HG03175 (cell line): ENCODE measurements at regions not wholly inside any gene's neighbourhood (a gene's known extent, or its start where the extent isn't known, plus 50 kb on each side); places are given as distances from the start of the nearest gene placed in this dataset.
A peak's percentile ranks its signal among the peaks of the same experiment; 100 is the strongest.
"Not testable (repeated sequence)": the region's sequence is repeated elsewhere in the genome, so short reads cannot be mapped to it uniquely, and the experiment has no call there.

ENCODE experiments used
- ATAC-seq: cut with Tn5 transposase; IDR thresholded peaks from one replicate; pipeline ENCODE4 v1.9.1; 2021; ENCODE audit warnings: mild to moderate bottlenecking, moderate library complexity; ENCODE audit not compliant: unreplicated experiment

DNA sequence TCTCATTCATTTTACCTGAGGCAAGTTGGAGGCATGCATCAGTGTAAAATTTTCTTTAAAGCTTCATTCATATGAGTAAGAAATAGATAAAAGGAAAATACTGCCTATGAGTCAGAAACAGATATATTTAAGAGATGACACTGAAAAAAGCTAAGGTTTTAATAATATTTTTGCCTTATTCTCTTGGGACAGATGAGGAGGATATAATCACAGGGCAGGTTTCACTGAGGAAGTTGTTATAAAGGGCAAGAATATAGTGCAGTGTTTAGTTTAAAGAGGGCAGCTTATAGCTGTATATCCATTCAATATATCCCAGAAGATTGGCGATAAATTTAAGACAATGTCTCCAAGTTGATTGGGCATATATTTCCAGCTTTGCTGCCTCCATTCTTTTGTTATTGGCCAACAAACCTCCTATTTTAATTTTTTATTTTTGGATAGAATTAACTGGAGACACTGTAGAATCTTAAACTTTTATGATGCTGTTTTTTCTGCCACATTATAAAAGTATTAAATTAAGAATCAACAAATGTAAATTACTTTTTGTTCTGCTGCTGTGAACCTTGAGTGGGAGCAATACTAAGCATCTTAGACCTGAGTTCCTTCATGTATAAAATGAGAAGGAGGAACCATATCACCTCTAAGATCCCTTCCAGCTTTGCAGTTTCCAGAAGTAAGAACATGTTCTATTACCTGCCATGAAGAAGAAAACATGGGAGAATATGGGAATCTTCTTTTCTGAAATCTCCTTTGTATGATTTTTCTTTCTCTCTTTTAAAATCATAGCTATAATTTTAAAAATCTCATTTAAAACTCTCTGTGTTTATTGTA lies 171.6 kb downstream of the S1PR1 start:
- peak; percentile 12 for ATAC-seq

DNA sequence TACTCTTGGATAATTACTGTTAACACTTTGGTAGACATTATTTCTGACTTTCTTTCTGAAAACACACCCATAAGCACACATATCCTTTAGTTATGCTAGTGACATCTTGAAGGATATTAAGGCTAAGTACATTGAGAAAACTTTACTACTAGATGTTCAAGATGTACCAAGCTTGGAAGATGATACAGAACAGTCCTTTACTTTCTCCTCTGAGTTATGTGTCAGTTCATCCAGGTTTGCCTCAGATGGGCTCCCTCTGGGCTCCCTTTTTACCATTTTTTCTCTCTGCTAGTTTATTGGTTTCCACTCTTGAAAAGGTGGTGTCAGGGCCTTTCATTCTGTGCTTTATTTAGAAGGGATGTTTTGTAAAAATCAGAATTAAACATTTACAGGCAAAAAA lies 172.3 kb downstream of the S1PR1 start:
- no peak for ATAC-seq

DNA sequence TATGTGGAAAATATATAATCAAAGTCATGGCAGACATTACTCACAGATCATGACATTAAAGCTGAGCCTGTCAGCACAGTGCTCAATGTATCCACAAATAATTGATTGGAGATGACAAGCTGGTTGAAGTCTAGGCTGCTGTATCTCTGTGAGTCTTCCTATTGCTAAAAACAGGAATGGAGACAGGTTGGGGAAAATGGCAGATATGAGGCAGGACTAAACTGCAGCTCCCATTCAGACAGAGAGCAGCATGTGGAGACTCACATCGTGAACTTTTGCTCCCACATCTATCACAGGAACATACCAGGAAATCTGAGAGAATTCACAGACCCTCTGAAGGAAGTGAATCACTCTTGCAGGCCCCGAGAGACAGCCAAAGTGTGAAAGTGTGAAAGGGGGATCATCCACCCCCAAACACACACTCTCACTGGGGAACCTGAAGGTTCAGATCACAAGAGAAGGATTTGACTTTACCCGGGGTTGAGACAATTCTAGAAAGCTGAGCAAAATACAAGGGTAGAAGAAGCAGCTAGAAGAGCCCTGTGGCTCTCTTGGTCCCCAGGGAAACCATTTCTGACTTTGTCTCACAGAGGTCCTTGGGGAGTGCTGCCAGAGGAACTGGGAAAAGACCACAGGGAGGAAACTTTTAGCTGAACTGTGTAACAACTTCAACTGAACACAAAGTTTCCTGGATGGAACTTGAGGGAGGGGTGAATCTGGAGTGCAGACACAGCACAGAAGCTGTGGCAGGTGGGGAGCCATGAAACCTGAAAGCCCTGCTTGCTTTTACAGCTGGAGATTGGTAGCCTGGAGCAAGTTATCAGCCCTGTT lies 173.4 kb downstream of the S1PR1 start:
- peak; percentile 46 for ATAC-seq

DNA sequence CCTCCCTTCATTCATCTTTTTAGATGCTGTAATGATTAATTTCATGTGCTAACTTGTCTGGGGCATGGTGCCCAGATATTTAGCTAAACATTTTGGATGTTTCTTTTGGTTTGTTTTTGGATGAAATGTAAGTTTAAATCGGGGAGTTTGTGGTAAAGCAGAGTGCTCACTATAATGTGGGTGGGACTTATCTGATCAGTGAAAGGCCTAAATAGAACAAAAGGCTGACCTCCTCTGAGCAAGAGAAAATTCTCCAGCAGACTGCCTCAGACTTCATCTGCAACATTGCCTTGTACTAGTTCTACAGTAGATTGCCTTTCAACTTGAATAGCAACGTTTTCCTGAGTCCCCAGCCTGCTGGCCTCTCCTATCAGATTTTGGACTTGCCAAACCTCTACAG lies 183.6 kb downstream of the S1PR1 start:
- no peak for ATAC-seq

DNA sequence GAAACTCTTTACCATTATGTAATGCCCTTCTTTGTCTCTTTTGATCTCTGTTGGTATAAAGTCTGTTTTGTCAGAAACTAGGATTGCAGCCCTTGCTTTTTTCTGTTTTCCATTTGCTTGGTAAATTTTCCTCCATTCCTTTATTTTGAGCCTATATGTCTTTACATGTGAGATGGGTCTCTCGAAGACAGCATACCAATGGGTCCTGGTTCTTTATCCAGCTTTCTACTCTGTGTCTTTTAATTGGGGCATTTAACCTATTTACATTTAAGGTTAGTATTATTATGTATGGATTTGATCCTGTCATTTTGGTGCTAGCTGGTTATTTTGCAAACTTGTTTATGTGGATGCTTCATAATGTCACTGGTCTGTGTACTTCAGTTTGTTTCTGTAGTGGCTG lies 191.3 kb downstream of the S1PR1 start:
- ATAC-seq: not testable (repeated sequence)

DNA sequence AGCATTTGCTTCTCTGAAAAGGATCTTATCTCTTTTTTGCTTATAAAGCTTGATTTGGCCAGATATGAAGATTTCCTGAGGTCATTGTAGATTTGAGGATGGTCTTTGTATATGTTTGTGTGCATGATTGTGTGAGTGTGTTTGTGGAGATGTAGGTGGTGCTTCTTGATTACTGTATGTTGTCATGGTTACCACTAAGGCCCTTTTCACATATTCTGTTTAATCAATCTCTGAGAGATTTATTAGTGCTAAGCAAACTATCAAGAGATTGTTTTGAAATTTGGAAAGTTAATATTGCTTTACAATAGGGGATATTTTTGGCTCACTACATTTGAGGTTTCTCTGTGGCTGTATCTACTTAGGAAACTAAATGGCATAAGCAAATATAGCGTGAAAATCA lies 191.7 kb downstream of the S1PR1 start:
- no peak for ATAC-seq

DNA sequence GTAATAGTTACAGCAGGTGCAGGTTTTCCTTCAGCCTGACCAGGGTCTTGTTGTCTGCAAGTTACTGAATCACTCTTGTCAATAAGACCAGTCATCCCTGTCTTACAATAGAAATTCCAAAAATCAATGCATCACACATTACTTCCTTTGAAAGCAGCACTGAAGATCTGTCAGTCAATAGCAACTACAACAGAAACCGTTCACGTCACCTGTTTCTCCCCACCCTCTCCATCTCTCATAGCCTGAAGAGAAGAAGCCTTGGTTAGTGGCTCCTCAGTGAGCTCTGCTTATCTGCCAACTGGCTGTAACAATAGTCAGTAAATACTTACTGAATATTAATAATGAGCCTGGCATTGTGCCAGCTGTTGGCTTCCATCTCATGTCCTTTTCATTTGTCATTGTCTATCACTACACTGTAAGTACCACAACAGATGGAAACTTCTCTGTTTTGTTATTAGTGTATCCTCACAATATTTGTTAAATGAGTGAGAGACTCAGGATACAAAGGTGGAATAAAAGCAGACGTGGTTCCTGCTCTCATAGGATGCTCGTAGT lies 195.2 kb downstream of the S1PR1 start:
- peak; percentile 56 for ATAC-seq

DNA sequence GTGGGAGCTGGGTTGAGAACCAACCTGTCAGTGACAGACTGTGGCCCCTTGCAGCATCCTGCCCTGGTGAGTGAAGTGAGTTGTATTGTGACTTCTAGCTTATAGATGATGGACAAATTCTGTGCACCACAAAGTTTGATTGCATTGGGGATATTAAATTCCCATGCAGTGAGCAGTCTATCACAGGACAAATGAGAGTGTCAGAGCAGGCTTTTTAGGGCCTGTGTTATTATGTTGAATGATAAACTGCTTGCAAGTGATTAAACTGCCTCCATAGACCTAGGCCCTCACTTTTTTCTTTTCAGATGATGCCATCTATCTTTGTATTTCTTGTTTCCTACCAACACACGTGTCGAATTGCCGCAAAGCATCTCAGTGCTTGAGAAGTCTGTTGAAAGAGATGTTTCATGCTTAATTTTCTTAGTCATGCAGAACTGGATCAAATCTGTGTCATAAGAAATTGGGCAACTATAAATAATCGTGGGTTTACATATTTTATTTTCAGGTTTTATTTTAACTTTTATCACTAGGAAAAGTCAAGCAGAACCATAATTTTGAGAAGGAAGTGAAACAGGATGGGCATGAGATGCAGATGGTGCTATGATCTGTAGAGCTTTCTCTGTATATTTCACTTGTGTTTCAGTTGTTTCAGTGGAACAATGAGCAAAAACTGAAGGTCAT lies 199.2 kb downstream of the S1PR1 start:
- ATAC-seq: peak; percentile 64

DNA sequence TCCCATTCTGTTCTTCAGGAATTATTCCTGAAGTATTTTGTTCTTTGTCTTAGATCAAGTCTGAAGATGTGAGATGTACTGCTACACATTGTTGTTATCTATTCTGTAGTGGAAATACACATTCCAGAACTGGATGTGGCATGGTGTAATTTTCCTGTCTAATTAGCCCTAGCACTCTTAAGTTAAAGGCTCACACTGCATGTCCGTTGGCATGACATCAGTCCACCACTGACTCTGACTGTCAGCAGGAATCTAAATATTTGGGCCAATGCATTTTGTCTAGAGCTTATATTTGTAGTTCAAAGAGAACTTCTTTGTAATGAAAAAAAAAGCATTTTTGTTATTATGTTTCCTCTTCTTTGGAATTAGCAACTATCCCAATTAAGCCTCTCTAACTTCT lies 201.0 kb downstream of the S1PR1 start:
- no peak for ATAC-seq

DNA sequence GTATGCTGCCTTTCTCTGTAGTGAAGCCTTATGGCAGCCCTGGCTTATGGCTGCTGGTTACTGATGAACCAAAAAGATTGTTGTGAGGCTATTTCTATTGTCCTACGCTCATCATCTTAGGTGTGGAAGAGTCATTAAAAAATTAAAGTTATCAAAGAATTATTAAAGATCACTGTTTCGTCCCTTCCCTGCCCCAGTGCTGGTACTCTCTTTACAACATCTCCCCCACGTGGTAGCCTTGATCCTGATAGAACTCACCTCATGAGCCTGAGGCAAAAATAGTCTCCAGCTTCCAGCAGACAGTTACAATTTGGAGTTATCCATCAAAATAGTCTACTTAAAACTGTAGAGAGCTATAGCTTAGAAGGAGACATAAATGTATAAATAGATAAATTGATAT lies 201.5 kb downstream of the S1PR1 start:
- ATAC-seq: peak; percentile 49

DNA sequence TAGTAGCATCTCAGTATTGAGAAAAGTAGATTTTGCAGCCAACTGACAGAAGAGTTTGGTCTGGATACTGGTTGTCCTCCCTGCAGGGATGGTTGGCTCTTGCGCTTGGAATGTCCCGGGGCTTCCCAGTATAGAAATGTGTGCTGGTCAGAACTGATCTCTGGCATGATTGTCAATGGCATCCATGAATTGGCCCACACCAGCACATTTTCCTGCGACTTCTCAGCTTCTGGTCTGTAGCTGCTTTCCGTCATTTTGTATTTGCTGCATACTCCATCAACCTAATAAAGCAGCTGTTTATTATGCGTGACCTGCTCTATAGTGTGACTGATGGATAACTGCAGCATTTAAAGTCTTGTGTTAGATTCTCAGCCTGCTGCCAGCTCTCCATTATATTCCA lies 203.7 kb downstream of the S1PR1 start:
- no peak for ATAC-seq

DNA sequence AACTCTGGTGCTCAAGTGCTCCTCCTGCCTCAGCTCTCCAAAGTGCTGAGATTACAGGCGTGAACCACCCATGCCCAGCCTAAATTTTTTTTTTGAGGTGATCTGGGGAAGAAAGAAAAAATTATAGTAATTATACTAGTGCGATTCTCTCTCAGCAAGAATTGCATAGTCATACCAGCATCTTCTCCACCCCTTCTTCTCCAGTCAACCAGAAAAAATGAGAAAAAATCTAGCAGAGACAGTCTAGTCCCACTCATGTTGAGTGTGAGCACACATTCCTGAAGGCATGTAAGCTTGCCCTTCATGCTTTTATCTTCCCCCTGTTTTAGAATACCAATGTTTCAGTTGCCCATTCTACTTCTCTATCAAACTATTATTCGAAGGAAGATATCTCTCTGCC lies 207.6 kb downstream of the S1PR1 start:
- peak; percentile 67 for ATAC-seq

DNA sequence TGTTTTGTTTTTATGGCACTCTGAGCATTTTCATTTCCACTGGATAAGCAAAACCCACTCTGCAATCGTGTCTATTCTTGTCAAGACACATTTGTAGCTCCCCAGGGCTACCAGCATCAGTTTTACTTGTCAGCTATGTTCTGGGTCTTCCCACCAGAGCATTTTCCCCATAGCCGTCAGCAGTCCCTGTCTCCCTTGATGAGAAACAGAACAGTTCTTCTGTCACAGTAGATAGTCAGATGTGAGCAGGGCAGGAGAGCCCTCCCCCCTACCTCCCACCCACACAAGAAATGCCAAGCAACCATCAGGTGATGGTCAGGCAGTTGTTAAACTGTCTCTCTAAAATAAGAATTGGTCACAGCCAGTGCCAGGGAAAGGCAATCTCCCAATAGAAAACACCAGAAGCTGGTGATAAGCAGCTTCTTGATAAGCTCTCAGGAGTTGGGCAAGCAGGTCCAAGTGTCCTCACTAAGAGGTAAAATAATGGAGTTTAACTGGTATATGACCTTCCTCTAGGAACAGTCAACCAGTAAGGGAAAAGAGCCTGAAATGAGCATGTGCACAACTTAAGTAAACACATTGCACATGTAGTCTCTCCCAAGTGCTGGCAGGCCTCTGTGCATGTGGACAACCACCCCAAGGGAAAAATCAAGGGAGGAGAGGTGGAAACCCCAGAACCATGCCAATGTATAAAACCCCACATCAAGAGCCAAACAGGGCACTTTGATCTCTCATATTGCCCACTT lies 208.2 kb downstream of the S1PR1 start:
- peak; percentile 24 for ATAC-seq

DNA sequence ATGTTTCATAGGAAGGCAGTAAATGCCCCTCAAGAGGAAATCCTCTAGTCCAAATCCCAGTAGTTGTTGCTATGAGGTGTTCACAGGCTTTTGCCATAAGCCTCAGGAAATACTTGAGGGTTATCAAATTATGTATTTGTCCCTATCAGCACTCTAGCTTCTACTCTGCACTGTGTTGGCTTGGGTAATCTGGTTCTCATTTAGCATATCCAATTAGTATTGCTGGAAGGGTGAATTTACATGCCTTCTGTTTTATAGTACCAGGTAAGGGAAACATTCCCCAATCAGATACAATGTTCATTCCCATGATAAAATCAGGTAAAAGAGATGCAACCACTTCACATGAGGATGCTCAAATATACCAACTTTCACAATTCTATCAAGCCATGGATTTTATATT lies 211.2 kb downstream of the S1PR1 start:
- no peak for ATAC-seq

DNA sequence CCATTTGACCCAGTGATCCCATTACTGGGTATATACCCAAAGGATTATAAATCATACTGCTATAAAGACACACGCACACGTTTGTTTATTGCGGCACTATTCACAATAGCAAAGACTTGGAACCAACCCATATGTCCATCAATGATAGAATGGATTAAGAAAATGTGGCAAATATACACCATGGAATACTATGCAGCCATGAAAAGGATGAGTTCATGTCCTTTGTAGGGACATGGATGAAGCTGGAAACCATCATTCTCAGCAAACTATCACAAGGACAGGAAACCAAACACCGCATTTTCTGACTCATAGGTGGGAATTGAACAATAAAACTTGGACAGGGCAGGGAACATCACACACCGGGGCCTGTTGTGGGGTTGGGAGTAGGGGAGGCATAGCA lies 213.9 kb downstream of the S1PR1 start:
- ATAC-seq: not testable (repeated sequence)

DNA sequence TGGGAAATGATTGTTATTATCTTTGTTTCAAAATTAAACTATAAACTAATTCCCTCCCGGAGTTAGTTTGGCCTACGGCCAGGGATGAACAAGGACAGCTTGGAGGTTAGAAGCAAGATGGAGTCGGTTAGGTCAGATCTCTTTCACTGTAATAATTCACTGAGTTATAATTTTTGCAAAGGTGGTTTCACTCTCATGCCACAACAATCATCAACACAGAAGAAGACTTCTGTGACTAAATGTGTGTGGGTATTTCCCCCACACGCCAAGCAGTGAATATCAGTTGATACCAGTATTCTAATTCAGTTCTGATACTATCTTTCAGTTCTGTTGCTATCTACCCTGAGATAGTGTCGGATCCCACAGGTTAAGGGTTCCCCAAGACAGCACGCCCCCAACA lies 215.1 kb downstream of the S1PR1 start:
- peak; percentile 69 for ATAC-seq

DNA sequence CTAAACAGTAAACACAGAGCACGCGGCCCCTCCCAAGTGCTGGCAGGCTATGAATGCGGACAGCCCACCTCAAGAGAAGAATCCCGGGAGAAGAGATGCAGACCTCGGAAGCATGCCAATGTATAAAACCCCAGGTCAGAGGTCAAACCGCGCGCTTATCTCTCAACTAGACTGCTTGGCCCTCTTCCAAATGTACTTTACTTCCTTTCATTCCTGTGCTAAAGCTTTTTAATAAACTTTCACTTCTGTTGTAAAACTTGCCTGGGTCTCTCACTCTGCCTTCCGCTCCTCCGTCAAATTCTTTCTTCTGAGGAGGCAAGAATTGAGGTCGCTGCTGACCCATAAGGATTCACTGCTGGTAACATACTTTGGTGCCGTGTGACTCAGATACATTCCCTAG lies 216.0 kb downstream of the S1PR1 start:
- no peak for ATAC-seq

DNA sequence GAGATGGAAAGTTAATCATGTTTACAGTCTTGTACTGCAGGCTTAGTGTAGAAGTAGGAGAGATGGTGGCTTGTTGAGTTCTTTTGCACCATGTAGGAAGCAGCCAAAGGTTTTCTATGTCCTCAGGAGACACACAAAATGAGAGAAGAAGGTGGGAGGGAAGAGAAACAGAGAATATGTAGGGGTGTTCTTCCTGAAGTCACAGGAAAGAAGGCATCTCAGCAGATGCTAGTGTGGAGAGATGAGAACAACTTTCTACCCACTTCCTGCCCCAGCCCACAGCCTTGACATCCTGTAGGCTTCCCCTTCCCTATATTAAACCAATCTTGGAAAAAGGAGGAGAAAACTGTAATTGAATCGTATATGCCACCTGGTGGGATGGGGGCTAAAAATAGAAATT lies 217.0 kb downstream of the S1PR1 start:
- peak; percentile 49 for ATAC-seq

DNA sequence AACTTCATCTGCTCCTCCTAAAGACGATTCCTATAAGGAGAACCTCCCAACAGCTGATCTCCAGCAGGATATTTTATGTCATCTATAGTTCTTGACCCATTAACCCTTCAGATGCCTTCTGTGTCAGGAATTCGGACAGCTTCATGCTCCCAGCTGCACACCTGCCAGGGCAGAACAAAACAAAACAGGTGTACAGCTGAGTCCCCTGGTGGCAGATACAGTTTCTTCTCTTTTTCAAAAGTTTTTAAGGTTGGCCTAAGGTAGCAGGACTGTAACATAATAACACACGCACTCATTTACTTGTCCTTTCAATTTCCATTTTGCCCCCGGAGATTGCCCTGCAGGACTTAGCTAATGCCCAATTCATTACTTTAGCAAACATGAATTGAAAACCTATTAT lies 218.3 kb downstream of the S1PR1 start:
- no peak for ATAC-seq

DNA sequence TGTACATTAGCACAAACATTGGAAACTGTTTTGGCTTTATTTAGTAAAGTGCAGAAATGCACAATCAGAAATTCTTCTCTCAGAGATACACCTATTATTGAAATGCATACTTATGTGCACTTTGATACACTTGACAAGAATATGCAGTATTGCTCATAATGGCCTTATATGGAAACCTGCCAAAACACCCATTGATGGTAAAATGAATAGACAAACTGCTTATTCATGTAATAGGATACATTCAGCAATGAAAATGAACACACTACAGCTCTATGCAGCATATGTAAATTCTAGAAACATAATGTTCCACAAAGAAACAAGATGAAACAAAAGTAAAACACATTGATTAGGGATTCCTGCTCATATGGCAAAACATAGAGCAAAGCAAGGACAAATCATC lies 223.9 kb downstream of the S1PR1 start:
- ATAC-seq: no peak

DNA sequence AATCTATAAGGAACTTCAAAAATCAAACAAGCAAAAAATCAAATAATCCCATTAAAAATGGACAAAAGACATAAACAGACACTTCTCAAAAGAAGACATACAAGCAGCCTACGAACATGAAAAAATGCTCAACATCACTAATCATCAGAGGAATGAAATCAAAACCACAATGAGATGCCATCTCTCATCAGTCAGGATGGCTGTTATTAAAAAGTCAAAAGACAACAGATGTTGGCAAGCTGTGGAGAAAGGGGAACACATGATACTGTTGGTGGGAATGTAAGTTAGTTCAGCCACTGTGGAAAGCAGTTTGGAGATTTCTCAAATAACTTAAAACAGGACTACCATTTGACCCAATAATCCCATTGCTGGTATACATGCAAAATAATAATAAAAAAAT lies 226.4 kb downstream of the S1PR1 start:
- no peak for ATAC-seq
